NCI-H1105 (cell line): ENCODE measurements at regions not wholly inside any gene's neighbourhood (a gene's known extent, or its start where the extent isn't known, plus 50 kb on each side); places are given as distances from the start of the nearest gene placed in this dataset.
A peak's percentile ranks its signal among the peaks of the same experiment; 100 is the strongest.
"Not testable (repeated sequence)": the region's sequence is repeated elsewhere in the genome, so short reads cannot be mapped to it uniquely, and the experiment has no call there.

ENCODE experiments used
- DNase-seq: peaks from one replicate; lab custom pipeline; 2025; lab: John Stamatoyannopoulos, UW

DNA sequence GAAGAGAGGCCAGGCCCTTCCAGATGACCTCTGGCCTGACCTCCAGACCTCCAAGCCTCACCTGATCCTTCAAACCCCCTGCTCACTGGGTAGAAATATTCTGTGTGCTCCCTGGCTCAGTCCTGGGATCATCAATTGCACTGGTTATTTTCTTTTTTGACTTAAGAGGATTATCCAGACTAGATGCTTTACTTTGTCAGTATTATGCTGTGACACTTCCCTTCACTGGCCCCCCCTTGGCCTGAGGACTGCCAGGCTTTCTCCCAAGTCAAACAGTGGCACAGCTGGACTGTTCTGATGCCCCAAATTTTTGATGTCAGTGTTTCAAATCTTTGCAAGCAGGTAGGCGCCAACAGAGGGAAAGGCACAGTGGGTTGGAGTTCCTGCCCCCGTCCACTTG is 156.3 kb upstream of the SKOR2 start:
- DNase-seq: no peak

DNA sequence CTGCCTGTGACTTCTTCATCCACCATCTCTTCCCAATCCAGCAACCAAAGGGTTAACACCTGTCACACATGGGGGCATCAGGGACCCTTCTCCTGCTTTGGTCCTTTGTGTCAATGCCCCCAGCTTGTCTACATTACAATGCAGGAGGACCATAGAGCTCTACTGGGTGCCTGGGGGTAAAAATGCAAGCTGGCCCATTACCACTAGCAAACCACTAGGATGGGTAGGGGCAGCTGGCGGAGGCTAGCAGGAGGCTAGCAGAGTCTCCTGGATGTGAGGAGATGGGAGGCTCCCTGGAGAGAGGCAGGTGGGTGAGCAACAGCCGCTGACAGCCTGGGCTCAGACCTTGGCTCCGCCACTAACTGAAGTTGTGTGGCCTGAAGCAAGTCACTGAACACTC is 153.4 kb upstream of the SKOR2 start:
- DNase-seq: no peak

DNA sequence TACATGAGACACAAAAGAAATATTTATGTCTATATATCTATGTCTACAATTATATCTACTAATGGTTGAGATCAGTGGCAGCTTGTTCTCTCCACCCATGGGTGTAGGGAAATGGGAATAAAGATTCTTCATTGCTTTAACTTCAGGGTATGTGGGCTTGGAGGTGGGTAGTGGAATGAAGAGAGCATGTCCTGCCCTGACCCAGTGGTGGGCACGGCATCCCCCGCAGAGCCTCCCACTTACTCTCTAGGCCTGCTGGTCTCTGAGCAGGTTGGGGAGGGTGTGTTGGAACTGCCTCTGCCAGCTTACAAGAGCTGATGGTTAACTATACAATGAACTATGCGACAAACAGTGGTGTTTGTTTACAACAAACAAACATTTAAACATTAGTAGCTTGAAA is 152.5 kb upstream of the SKOR2 start:
- no peak for DNase-seq

DNA sequence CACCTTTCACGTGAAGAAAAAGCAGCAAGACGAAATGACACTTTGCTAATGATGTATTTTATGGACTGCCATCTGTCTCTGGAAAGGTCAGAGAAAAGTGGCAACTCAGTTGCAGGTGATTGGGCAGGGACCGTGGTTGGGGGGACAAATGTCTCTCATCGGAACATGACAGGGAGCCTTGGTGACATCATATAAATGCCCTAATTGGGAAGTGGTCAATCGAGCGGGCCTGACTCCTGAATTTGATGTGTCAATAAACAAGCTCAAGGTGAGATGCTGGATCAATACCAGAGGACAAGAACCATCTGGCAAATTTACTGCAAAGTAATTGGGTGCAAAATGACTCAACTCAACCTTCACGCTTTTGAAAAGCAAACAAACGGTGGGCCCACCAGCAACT is 151.9 kb upstream of the SKOR2 start:
- DNase-seq: no peak

DNA sequence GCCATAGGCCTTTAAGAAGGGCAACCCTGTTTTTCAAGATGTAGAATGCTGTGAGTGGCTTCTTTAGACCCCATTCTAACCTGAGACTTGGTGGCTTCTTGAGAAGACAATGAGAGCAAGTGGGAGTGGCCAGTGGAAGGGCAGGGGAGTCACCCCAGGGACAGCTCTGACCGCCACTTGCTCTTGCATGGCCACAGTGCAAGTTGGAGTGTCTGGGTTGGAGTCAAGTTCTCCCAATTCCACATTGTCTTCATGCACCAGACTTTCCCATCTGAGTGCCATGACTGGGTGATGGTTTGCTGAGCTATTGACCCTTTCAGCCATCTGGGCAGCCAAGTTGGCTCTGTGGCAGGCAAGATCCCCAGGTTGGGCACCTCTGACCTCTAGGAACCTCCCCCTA is 148.0 kb upstream of the SKOR2 start:
- no peak for DNase-seq

DNA sequence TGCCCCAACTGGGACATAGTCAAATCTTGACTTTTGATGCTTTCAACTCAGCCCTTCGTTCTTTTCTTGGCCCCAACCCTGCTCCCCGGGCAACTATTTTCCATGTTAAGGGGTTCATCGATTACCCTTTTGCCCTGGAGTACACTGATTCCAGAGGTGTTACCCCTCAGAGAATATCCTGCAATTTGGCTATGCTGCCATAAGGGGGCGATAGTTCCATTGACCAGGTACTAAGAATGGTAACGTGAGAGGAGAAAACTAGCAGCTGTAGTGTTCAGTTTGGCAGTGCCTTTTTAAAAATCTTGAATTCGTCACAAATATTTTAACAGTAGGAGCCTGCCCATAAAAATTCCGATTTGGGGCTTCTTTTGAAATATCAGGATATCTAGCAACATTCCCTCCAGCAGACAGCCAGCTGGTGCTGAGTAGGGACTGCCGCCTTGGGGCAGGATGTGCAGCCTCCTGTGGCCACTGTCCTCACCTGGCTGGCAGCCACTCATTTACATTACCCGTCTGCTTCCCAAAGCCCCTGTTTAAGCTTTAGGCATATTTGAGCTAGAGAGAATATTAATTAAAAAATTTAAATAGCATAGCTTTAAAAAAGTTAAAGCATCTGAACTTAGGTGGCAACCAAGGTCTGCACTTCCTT is 146.3 kb upstream of the SKOR2 start:
- DNase-seq: no peak

DNA sequence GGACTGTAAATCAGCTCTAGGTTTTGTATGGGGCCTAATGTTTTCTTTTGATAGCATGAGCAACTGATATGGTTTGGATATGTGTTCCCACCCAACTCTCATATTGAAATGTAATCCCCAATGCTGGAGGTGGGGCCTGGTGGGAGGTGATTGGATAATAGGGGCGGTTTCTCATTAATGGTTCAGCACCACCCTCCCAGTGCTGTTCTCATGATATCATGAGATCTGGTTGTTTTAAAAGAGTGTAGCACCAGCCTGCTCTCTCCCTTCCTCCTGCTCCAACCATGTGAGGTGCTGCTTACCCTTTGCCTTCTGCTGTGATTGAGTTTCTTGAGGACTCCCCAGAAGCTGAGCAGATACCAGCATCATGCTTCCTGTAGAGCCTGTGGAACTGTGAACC is 140.2 kb upstream of the SKOR2 start:
- no peak for DNase-seq

DNA sequence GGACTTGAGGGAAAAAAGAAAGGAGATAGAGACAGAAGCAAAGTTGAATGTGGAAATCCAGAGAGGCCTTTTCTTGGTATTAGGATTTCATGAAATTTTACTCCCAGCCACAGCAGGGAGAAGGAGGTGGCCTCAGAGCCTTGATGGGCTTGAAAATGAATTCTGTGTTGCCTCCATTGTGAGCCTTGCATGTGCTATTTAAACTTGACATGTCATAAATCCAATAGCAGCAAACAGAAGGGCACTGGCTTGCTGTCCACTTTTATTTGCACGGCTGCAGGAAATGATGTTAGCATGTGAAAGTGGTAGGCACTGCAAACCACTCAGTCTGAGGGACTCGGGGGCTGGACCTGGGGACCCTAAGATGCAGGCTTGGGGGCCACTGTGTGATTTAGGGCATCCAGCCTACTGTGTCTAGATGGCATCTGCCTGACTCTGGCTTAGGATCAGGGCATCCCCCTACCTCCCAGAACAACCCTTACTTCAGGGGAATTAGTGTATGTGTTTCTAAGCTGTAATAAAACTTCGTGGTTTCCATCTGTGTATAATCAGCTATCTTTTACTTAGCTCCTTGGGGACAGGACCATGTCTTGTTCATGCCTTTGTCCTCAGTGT is 139.1 kb upstream of the SKOR2 start:
- no peak for DNase-seq

DNA sequence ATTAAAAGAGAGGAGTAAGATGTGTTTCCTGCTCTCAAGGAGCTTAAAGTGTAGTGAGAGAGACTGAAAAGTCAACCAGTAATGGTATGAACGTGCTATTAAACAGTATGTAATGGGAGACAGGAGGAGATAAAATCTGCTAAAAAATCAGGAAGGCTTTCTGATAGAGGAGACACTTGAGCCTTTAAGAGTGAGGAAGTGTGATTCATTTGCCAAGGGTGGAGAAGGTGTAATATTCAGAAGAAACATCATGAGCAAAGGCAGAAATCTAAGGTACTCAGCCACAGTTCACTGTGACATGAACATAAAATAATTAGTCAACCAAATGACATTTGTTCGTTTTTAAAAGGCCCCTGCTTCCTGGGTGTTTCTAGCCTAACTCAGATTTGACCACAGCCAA is 137.8 kb upstream of the SKOR2 start:
- no peak for DNase-seq

DNA sequence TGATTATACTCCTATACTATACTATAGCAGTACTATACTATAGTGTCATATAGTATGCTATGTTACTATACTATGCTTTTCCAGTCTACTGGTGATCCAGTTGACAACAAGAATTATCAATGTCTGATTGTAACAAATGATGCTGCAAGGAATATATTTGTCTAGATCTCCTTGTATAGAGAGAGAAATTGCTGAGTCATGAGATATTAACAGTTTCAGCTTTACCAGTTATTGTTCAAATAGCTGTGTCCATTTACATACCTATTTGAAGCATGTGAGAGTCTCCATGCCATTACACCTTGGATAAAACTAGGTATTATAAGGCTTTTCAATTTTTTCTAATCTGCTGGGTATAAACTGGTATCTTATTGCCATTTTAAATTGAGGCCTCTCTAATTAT is 136.4 kb upstream of the SKOR2 start:
- no peak for DNase-seq

DNA sequence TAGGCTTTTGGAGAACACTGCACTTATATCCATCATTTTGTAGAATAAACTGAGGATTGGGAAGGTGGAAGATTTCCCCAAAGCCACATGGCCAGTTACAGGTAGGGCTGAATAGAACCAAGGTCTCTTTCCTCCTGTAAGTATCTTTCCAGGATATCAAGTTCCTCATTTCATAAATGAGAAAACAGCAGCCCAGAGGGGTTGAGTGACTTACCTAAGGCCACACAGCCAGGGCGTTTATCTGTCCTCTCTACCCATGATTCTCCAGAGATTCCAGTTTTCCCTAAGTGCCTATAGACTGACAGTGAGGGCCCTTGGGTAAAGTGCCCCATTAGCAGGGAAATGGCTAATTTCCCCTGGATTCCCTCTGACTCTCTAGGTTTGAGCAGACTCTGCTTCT is 132.3 kb upstream of the SKOR2 start:
- no peak for DNase-seq

DNA sequence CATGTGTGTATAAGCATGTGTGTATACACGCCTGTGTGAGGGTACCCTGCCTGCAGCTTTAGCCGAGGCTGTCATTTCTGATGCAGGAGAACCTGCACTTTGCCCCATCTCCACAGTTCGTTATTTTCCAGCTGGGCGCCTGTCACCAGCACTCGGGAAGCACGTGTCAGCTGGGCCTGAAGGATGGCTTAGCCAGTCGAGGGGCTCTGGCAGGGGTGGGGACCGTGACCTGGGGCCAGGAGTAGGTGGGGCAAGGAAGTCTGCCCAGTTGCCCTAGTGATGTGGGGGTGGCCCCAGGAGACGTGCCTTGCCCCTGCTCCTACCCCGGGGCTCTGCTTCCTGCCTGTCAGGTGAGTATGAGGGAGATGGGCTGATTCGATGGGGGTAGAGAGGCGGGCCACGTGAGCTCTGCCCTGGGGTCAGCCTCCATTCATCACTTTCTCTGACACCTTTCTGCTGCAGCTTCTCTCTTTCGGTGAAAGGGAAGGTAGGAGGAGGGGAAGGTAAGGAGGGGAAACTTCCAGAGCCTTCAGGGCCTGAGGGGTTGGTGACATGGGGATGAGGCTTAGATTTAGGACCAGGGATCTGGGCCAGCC is 130.6 kb upstream of the SKOR2 start:
- DNase-seq: no peak

DNA sequence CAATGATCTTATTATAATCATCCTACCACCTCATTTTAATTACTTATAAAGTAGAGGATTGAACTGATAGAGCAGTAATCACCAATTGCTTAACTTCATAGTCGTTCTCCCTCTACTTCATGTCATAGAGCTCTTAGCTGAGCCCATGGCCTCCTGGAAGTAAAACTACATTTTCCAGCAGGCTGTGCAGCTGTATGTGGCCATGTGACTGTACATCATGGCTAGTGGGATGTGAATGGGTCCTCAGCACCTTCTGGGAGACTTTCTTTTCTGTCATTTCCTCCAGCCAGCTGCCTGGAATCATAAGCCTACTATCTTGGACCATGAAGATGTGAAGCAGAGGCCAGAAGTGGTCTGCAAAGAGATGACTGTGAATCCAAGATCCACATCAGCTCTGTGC is 128.7 kb upstream of the SKOR2 start:
- no peak for DNase-seq

DNA sequence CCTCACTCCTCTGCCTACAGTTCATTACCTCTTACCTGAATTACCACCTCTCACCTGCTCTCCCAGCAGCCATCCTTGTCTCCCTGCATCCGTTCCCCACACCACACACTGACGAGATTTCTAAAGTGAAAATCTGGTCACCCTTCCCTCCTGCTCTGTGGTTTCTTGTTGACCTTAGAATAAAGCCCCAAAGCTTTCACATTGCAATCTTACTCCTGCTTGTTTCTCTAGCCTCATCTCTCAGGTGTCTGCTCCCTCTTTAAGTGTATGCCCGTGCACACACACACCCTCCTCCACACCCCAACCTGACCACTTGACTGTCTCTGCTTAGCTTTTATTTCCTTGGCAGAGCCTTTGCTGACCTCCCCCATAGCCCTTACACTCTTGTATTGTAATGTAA is 122.0 kb upstream of the SKOR2 start:
- no peak for DNase-seq

DNA sequence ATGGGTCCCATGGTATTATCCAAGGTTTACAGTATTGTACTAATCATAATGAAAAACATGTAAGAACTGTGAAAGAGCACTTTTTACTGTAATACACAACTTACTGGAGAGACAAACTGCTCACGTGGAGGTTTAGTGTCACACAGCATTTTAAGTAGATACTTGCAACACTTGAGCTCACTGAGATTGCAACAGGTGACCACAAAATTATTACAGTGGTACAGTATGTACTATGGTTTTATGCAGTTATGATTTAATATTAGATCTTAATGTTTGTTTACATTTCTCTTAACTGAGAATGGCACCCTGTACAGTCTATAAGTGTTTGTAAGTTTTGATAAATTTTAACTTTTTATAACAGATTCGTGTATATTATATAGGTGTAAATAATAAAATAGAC is 118.6 kb upstream of the SKOR2 start:
- DNase-seq: no peak

DNA sequence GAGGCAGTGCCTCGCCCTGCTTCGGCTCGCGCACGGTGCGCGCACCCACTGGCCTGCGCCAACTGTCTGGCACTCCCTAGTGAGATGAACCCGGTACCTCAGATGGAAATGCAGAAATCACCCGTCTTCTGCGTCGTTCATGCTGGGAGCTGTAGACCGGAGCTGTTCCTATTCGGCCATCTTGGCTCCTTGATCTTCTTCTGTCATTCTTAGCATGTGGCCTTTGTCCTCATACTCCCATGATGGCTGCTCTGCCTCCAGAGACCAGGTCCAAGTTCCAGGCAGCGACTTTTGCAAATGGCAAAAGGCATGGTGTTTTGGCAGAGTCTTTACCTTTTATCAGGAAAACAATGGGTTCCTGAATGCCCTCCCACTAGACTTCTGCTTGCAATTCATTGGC is 102.6 kb upstream of the SKOR2 start:
- not testable (repeated sequence) for DNase-seq

DNA sequence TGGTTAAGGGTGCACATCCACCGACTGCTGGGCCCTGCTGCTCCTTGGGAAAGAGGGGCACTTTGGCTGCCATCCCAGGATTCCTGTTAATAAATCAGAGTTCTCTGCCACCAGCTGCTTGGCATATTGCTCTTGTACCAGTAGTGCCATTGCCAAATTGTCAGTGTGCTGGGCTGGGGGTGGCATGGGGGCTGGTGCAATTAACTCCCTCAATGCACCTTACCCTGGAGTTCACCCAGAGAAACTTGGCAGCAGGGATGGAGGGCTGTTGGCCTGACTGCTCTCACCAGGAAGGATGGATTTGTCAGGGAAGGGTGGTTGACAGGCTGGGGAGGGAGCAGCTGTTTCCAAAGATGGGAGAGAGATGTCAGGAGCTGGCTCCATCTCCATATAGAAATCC is 94.6 kb upstream of the SKOR2 start:
- peak; percentile 95 for DNase-seq

DNA sequence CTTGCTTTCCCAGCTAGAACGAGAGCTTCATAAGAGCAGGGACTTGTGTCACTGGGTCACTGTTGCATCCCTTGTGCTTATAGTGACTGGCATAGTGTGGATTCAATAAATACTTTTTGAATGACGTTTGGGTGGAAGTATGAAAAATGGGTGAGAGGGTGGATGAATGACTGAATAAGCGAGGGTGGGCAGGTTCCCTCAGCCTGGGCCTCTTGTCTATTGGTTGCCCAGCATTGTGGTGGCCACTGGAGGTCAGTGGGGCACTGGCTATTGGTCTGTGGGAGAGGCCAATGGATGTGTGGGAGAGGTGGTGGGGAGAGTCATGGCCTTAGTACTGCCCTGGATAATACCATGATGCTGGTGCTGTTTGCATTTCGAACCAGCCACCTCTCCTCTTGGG is 93.8 kb upstream of the SKOR2 start:
- no peak for DNase-seq

DNA sequence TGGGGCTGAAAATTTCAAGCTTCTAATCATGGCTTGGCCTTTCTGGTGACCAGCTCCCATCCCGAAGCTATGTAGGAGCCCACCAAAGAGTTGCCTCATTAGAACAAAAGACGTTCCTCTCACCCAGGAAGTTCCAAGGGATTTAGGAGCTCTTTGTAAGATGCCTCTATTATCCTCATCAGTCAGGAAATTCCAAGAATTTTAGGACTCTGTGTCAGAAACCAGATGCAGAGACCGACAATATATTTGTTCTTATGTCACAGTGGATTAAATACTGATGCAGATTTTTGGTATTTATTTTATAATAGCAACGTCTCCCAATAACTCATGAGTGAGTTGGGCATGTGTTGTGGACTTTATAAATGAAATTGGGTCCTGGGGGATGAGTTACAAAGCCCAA is 91.8 kb upstream of the SKOR2 start:
- no peak for DNase-seq

DNA sequence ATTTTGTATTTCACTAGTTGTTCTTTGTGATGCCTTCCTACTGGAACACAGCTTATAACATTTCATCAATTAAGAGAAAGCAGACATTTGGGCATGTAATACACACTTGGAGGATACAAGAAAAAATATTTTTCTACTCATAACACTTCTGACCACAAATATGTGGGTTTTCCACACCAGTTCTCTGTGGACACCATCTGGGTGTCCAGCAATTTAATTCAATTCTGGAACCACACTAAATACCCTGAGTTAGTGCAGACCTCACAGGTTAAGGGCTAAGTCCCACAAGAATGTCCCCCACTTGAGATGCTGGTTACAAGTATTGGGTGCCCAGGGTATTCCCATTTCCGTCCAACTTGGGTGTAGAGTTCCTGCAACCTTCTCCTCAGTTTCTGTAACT is 91.1 kb upstream of the SKOR2 start:
- DNase-seq: no peak

DNA sequence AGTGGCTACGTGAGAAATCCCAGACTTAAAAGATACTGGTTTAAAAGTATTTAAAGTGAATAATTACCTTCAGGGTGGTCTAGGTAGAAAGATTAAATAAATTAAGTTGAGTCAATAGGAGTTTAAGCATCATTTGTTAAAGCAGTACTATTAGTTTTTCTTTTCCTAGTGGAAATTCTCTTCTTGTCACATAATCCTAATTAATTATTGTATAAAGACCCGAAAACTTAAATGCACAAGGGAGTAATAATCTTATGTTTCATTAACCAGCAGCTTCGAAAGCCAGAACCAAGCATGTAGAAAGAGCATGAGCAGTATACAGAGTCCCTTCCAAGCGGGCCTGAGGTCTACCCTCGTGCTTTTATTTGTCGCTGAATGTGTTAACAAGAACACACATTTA is 90.2 kb upstream of the SKOR2 start:
- no peak for DNase-seq

DNA sequence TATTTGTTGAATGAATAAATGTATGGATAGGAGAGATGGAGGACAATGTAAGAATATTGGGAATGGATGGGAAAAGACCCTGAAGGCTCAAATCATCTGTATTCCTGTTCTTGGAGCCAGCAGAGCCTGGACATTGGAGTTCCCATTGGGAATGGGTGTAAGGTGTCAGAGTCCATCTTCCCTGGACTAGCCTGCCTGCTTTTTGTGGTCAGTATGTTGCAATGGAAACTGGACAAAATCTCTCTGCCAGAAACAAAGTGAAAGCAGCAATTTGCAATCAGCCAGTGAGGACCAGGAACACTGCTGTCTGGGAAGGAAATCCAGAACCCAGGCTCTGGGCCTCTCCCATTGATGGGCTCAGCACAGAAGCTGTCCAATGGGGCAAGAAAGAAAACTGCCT is 83.5 kb upstream of the SKOR2 start:
- no peak for DNase-seq

DNA sequence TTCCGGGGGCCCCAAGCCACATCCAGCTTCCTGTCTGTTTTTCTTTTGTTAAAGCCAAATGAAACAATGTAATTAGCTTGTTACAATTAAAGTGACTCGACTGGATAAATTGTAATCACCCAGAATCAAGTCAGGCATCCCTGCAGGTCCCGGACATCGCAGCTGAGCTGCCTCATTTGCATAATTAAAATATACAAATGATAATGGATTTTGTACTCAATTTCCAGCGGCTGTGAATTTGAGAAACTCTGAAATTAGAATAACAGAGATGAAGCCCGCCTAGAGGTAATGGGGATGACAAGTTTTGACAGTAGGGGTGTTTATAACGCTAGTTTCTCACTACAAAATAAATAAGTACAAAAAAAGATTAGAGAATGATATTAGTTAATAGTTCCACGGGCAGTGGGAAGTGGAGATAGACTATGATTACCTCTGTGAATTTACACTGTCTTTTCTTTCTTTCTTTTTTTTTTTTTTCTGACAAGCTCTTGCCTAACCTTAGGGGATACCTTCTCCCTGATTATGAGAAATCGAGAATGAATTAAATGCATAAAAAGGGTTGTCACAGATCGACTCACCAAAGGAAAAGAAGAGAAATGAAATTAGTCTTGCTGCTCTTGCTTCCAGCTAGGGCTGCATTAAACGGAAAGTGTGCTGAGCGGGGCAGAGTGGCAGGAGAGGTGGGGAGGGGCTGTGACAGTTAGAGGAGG is 82.6 kb upstream of the SKOR2 start:
- no peak for DNase-seq
